IMR-90 (cell line): ENCODE measurements at regions not wholly inside any gene's neighbourhood (a gene's known extent, or its start where the extent isn't known, plus 50 kb on each side); places are given as distances from the start of the nearest gene placed in this dataset.

ENCODE experiments used
- ATAC-seq: fragments of 200-7000 bp; cut with Tn5 transposase; 2 replicates; pipeline ENCODE4 v1.9.1; 2020; ENCODE audit warnings: low read depth, mild to moderate bottlenecking, moderate library complexity
- BruUV-seq: library from RNA; stranded (reverse); fragments of 400-500 nt; replicated peaks from 2 replicates; lab custom pipeline; 2021; lab: Mats Ljungman, UMichigan
- CTCF ChIA-PET: fragments of 300-600 bp; formaldehyde crosslinking; extraction: SDS; loops from one replicate; lab custom pipeline; 2021; ENCODE audit warnings: antibody characterized with exemption; lab: Yijun Ruan, JAX
- POLR2A ChIA-PET: fragments of 300-600 bp; sonication (Branson Sonifier 250); formaldehyde crosslinking; loops from one replicate; lab custom pipeline; 2022; ENCODE audit warnings: antibody characterized with exemption; ENCODE audit not compliant: unreplicated experiment; lab: Charles Lee
- DNase-seq: peaks from one replicate; pipeline ENCODE4 v3.0.0; 2013
- H2AFZ ChIP-seq: replicated peaks from 2 replicates; pipeline ENCODE3; 2013; ENCODE audit warnings: low read length, mild to moderate bottlenecking; ENCODE audit not compliant: poor library complexity
- H2AK5ac ChIP-seq: 2 replicates; pipeline ENCODE4 v1.6.1; 2013; ENCODE audit warnings: low read depth, low read length, inconsistent platforms
- H2AK9ac ChIP-seq: replicated peaks from 2 replicates; pipeline ENCODE3; 2013; ENCODE audit warnings: mild to moderate bottlenecking, low read depth, low read length, moderate library complexity; ENCODE audit not compliant: poor library complexity
- H2BK120ac ChIP-seq: 2 replicates; pipeline ENCODE4 v1.6.1; 2013; ENCODE audit warnings: low read depth, low read length, inconsistent platforms
- H2BK15ac ChIP-seq: 3 replicates; pipeline ENCODE4 v1.6.1; 2013; ENCODE audit warnings: low read depth, low read length, inconsistent platforms
- H2BK20ac ChIP-seq: 2 replicates; pipeline ENCODE4 v1.6.1; 2013; ENCODE audit warnings: low read depth, mild to moderate bottlenecking, inconsistent platforms, low read length, moderate library complexity
- H2BK5ac ChIP-seq: 2 replicates; pipeline ENCODE4 v1.6.1; 2013; ENCODE audit warnings: mild to moderate bottlenecking, low read depth, low read length, inconsistent platforms; ENCODE audit not compliant: poor library complexity, severe bottlenecking
- H3K14ac ChIP-seq: replicated peaks from 2 replicates; pipeline ENCODE4 v1.6.1; 2013; ENCODE audit warnings: low read depth, low read length, inconsistent platforms
- H3K18ac ChIP-seq: 2 replicates; pipeline ENCODE4 v1.6.1; 2013; ENCODE audit warnings: low read depth, low read length, control low read depth
- H3K23ac ChIP-seq: 2 replicates; pipeline ENCODE4 v1.6.1; 2013; ENCODE audit warnings: low read depth, low read length, inconsistent platforms
- H3K27ac ChIP-seq: 2 replicates; pipeline ENCODE4 v1.5.1; 2013; ENCODE audit warnings: mild to moderate bottlenecking, control low read depth, low read length; ENCODE audit not compliant: insufficient read depth
- H3K27me3 ChIP-seq: 2 replicates; pipeline ENCODE4 v1.6.1; 2013; ENCODE audit warnings: low read length; ENCODE audit not compliant: control insufficient read depth, insufficient read depth
- H3K36me3 ChIP-seq: 2 replicates; pipeline ENCODE4 v1.6.1; 2013; ENCODE audit warnings: low read length, mixed read lengths; ENCODE audit not compliant: control insufficient read depth, insufficient read depth
- H3K4ac ChIP-seq: 2 replicates; pipeline ENCODE4 v1.6.1; 2013; ENCODE audit warnings: low read depth, low read length, inconsistent platforms
- H3K4me1 ChIP-seq: 2 replicates; pipeline ENCODE4 v1.6.1; 2013; ENCODE audit warnings: low read length, mixed read lengths; ENCODE audit not compliant: control insufficient read depth, insufficient read depth
- H3K4me2 ChIP-seq: 2 replicates; pipeline ENCODE4 v1.6.1; 2013; ENCODE audit warnings: low read depth, mild to moderate bottlenecking, control low read depth, low read length, moderate library complexity
- H3K4me3 ChIP-seq: 2 replicates; pipeline ENCODE4 v1.5.1; 2013; ENCODE audit warnings: low read depth, mild to moderate bottlenecking, control low read depth, low read length, moderate library complexity; ENCODE audit not compliant: insufficient read depth
- H3K56ac ChIP-seq: 2 replicates; pipeline ENCODE4 v1.6.1; 2013; ENCODE audit warnings: low read length, inconsistent platforms; ENCODE audit not compliant: insufficient read depth; ENCODE audit errors: extremely low read depth
- H3K79me1 ChIP-seq, 2 experiments: 2 replicates each; pipeline ENCODE4 v1.6.1; 2013; ENCODE audit warnings: low read length in 2 of 2, inconsistent platforms in 1 of 2, low read depth in 1 of 2
- H3K9ac ChIP-seq: 2 replicates; pipeline ENCODE4 v1.6.1; 2013; ENCODE audit warnings: low read depth, low read length, control low read depth
- H3K9me1 ChIP-seq: 2 replicates; pipeline ENCODE4 v1.6.1; 2013; ENCODE audit warnings: low read length, inconsistent platforms; ENCODE audit not compliant: insufficient read depth
- H3K9me3 ChIP-seq: 2 replicates; pipeline ENCODE4 v1.6.1; 2013; ENCODE audit warnings: low read length; ENCODE audit not compliant: control insufficient read depth, insufficient read depth
- H4K20me1 ChIP-seq: 2 replicates; pipeline ENCODE4 v1.6.1; 2013; ENCODE audit warnings: low read length, inconsistent platforms; ENCODE audit not compliant: insufficient read depth
- H4K5ac ChIP-seq: 2 replicates; pipeline ENCODE4 v1.6.1; 2013; ENCODE audit warnings: mild to moderate bottlenecking, low read depth, low read length, control low read depth
- H4K8ac ChIP-seq, 2 experiments: 2 replicates each; pipeline ENCODE4 v1.6.1; 2013; ENCODE audit warnings: low read depth in 2 of 2, low read length in 2 of 2, control low read depth in 1 of 2, inconsistent platforms in 1 of 2
- H4K91ac ChIP-seq: 2 replicates; pipeline ENCODE4 v1.6.1; 2013; ENCODE audit warnings: low read depth, low read length, inconsistent platforms; ENCODE audit not compliant: insufficient read depth
- CEBPB ChIP-seq: IDR thresholded peaks from 2 replicates; pipeline ENCODE4 v1.6.1; 2012; ENCODE audit warnings: low read depth, low read length, improper control_type of control experiment
- CHD1 ChIP-seq: IDR thresholded peaks from 2 replicates; pipeline ENCODE4 v1.6.1; 2012; ENCODE audit warnings: low read depth, low read length, improper control_type of control experiment
- FOS ChIP-seq: fragments of 150-350 bp; IDR thresholded peaks from 2 replicates; pipeline ENCODE4 v1.6.1; 2016; ENCODE audit warnings: low read depth, low read length
- MAFK ChIP-seq: IDR thresholded peaks from 2 replicates; pipeline ENCODE4 v1.6.1; 2012; ENCODE audit warnings: low read depth, low read length, improper control_type of control experiment
- MXI1 ChIP-seq: IDR thresholded peaks from 2 replicates; pipeline ENCODE4 v1.6.1; 2012; ENCODE audit warnings: low read depth, mild to moderate bottlenecking, low read length, moderate library complexity, borderline replicate concordance
- NFE2L2 ChIP-seq: fragments of 150-350 bp; IDR thresholded peaks from 2 replicates; pipeline ENCODE4 v1.6.1; 2016; ENCODE audit warnings: low read depth, mild to moderate bottlenecking, low read length
- POLR2A ChIP-seq: IDR thresholded peaks from 2 replicates; pipeline ENCODE4 v1.6.1; 2012; ENCODE audit warnings: mild to moderate bottlenecking, low read depth, low read length
- RAD21 ChIP-seq: IDR thresholded peaks from 2 replicates; pipeline ENCODE4 v1.6.1; 2012; ENCODE audit warnings: low read length, improper control_type of control experiment
- SMC3 ChIP-seq: fragments of 150-350 bp; IDR thresholded peaks from 2 replicates; pipeline ENCODE4 v1.6.1; 2016; ENCODE audit warnings: low read depth, mild to moderate bottlenecking, antibody characterized with exemption, low read length, moderate library complexity
- WGBS, 2 experiments: methylation state at CpG; one replicate each; pipeline versions ENCODE4 v1.1.5 to v1.1.7; 2013; ENCODE audit warnings: missing lambda C conversion rate in 2 of 2; ENCODE audit not compliant: insufficient read length in 1 of 2; ENCODE audit errors: extremely low coverage in 2 of 2; 5-methylcytosine and 5-hydroxymethylcytosine counted together
- dilution Hi-C: fragments of 300-500 bp; cut with HindIII; formaldehyde crosslinking; loops from one replicate; pipeline ENCODE4 v1.14.3; 2018; ENCODE audit warnings: low sequenced_read_pairs; ENCODE audit not compliant: unreplicated experiment
- in situ Hi-C: fragments of 300-500 bp; cut with MboI; formaldehyde crosslinking; loops from 3 replicates; pipeline ENCODE4 v1.14.3; 2019; ENCODE audit warnings: low sequenced_read_pairs, inconsistent platforms, mixed read lengths
- intact Hi-C: fragments of 100-400 bp; cut with micrococcal nuclease; formaldehyde crosslinking; loops from 2 replicates; pipeline ENCODE4 v1.10.0; 2022
- TF ChIP-seq, protein P1 (sequence below): fragments of 150-350 bp; IDR thresholded peaks from 2 replicates; pipeline ENCODE4 v1.6.1; 2017; ENCODE audit warnings: mild to moderate bottlenecking, antibody characterized with exemption, low read length, low read depth
- TF ChIP-seq, protein P2 (sequence below): conservative IDR thresholded peaks from 2 replicates; pipeline ENCODE4 v1.5.1; 2012; ENCODE audit warnings: mild to moderate bottlenecking, low read depth, low read length, improper control_type of control experiment

DNA sequence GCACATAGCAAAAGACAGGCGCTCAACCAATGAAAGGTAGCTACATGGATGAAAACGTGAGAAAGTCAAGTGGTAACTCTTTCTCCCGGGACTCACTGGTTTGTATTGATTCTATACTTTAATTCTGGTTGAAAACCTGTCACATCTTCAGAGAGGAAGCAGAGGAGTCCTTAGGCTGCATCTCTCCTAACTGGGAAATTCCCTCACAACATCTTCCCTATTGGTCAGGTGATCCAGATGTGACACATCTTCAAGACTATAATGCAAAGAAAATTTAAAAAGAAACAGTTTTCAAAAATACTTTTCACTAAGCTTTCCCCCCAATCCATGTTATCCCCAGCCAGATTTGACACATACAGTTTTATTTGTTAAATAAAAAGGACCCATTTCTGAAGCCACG, 62.7 kb upstream of the RCN1 start:
- ChIA-PET CTCF (no interaction called here), POLR2A (no interaction called here)
- H3K4me3 ChIP-seq, result no peak overlapping the region
- no peak overlapping the region for H2AK9ac ChIP-seq
- H3K27ac ChIP-seq, result no peak overlapping the region
- H4K8ac ChIP-seq, result no peak overlapping the region
- ATAC-seq (no peak), DNase-seq (no peak)
- no peaks in the 10 kb centered on the region for H4K20me1 ChIP-seq
- H2BK20ac ChIP-seq, result no peak overlapping the region
- H3K36me3 ChIP-seq, result no peaks in the 10 kb centered on the region
- TF ChIP-seq CHD1 (no peak), RAD21 (no peak), MAFK (no peak), FOS (no peak), SMC3 (no peak), CEBPB (no peak), NFE2L2 (no peak), MXI1 (no peak), POLR2A (no peak)
- TF ChIP-seq, protein P1, sequence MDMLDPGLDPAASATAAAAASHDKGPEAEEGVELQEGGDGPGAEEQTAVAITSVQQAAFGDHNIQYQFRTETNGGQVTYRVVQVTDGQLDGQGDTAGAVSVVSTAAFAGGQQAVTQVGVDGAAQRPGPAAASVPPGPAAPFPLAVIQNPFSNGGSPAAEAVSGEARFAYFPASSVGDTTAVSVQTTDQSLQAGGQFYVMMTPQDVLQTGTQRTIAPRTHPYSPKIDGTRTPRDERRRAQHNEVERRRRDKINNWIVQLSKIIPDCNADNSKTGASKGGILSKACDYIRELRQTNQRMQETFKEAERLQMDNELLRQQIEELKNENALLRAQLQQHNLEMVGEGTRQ, result no peak
- TF ChIP-seq, protein P2, sequence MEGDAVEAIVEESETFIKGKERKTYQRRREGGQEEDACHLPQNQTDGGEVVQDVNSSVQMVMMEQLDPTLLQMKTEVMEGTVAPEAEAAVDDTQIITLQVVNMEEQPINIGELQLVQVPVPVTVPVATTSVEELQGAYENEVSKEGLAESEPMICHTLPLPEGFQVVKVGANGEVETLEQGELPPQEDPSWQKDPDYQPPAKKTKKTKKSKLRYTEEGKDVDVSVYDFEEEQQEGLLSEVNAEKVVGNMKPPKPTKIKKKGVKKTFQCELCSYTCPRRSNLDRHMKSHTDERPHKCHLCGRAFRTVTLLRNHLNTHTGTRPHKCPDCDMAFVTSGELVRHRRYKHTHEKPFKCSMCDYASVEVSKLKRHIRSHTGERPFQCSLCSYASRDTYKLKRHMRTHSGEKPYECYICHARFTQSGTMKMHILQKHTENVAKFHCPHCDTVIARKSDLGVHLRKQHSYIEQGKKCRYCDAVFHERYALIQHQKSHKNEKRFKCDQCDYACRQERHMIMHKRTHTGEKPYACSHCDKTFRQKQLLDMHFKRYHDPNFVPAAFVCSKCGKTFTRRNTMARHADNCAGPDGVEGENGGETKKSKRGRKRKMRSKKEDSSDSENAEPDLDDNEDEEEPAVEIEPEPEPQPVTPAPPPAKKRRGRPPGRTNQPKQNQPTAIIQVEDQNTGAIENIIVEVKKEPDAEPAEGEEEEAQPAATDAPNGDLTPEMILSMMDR, result no peak
- no peaks in the 10 kb centered on the region for H3K9me1 ChIP-seq
- H2AK5ac ChIP-seq, result no peak overlapping the region
- no peak overlapping the region for H2BK15ac ChIP-seq
- H3K9ac ChIP-seq, result no peak overlapping the region
- WGBS, 2 experiments, result no CpG with 5 or more reads among the region's 4 CpGs
- no peak overlapping the region for H3K23ac ChIP-seq
- H3K56ac ChIP-seq, result no peak overlapping the region
- no peak overlapping the region for H3K4ac ChIP-seq
- no peak overlapping the region for H4K5ac ChIP-seq
- H3K27me3 ChIP-seq, result peaks cover 6% of the 10 kb centered on the region
- H3K79me1 ChIP-seq, result no peaks in the 10 kb centered on the region
- no peak overlapping the region for H2BK120ac ChIP-seq
- no peaks in the 10 kb centered on the region for H3K9me3 ChIP-seq
- dilution Hi-C loops, result no loop called here
- H2AFZ ChIP-seq, result no peak overlapping the region
- no peak overlapping the region for H4K91ac ChIP-seq
- H3K4me2 ChIP-seq, result no peak overlapping the region
- in situ Hi-C loops, result no loop called here
- H3K18ac ChIP-seq, result no peak overlapping the region
- no TSS peak for BruUV-seq
- H3K4me1 ChIP-seq, result peaks cover 6% of the 10 kb centered on the region; the same call in 1 of the 2 replicates
- intact Hi-C loops, result no loop called here
- H3K14ac ChIP-seq, result no peak overlapping the region
- H2BK5ac ChIP-seq, result no peak overlapping the region
